Gastrocnemius medialis (tissue), 4 donors: ENCODE measurements at regions not wholly inside any gene's neighbourhood (a gene's known extent, or its start where the extent isn't known, plus 50 kb on each side); places are given as distances from the start of the nearest gene placed in this dataset.

Experiments
- CTCF ChIP-seq, 5 experiments: fragments of 450-650 bp in 3 of 5; fragments of 200-600 bp in 2 of 5; sonication (generic) in 2 of 5; IDR thresholded peaks in 4 of 5; conservative IDR thresholded peaks in 1 of 5; 1 replicate in 4 of 5; 2 replicates in 1 of 5; pipeline ENCODE4 v1.5.1; 2016 to 2019; ENCODE audit warnings: antibody characterized with exemption in 5 of 5, mild to moderate bottlenecking in 3 of 5, moderate library complexity in 3 of 5
- POLR2A ChIP-seq, 2 donors: fragments of 450-650 bp; IDR thresholded peaks; one replicate each; pipeline ENCODE4 v1.6.1; 2017; ENCODE audit warnings: antibody characterized with exemption in 2 of 2, mild to moderate bottlenecking in 2 of 2, moderate library complexity in 2 of 2

- TF ChIP-seq POLR2A (IDR thresholded peaks at IDR 0.05) = no peak
- no peak for TF ChIP-seq CTCF (IDR thresholded peaks at IDR 0.05 in 4 of 5, conservative IDR thresholded peaks at IDR 0.05 in 1 of 5)
These were observed 178.7 kb upstream of the PODXL start for GRCh38 chr7:131735101-131735500.
